HFFc6 (cell line): ENCODE measurements at regions not wholly inside any gene's neighbourhood (a gene's known extent, or its start where the extent isn't known, plus 50 kb on each side); places are given as distances from the start of the nearest gene placed in this dataset.

Experiments
- DNase-seq: peaks from one replicate; pipeline ENCODE4 v3.0.0-alpha.2; 2018
- H3K27ac Mint-ChIP-seq: 2 replicates; pipeline ENCODE4 v1.8.0; 2020; ENCODE audit warnings: mild to moderate bottlenecking, mixed read lengths
- H3K27me3 Mint-ChIP-seq: 2 replicates; pipeline ENCODE4 v1.8.0; 2021; ENCODE audit warnings: mild to moderate bottlenecking, moderate library complexity, mixed read lengths; ENCODE audit not compliant: insufficient read depth
- H3K36me3 Mint-ChIP-seq: 2 replicates; pipeline ENCODE4 v1.8.0; 2021; ENCODE audit warnings: low read depth, mixed read lengths
- H3K4me1 Mint-ChIP-seq: 2 replicates; pipeline ENCODE4 v1.8.0; 2020; ENCODE audit warnings: low read depth, mixed read lengths
- H3K4me3 Mint-ChIP-seq: 2 replicates; pipeline ENCODE4 v1.8.0; 2020; ENCODE audit warnings: mild to moderate bottlenecking, moderate library complexity, mixed read lengths
- H3K9me3 Mint-ChIP-seq: 2 replicates; pipeline ENCODE4 v1.8.0; 2020; ENCODE audit warnings: mild to moderate bottlenecking, mixed read lengths
- TF ChIP-seq, protein P1 (sequence below): fragments of 200-600 bp; sonication (generic); IDR thresholded peaks from 2 replicates; pipeline ENCODE4 v1.5.0; 2021; ENCODE audit warnings: antibody characterized with exemption, mild to moderate bottlenecking

DNA sequence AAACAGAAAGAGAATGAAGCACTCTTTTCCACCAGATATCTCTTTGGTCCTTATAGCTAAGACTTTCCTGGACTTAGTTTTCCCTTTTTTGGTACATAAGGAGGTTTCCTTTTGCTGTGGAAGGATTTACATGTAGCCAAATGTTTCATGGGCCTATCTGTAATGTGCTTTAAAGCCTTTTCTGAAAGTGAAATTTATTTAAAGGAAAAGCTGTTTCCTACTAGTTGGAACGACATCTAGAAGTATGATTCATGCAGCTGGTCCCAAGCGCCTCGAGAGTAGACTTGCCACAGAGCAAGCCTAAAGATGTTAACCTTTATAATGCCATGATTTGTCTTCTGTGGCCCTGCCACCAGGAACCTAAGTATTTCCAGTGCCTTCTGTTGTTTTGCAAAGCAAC, 390.3 kb downstream of the DLEU7 start:
- TF ChIP-seq, protein P1, sequence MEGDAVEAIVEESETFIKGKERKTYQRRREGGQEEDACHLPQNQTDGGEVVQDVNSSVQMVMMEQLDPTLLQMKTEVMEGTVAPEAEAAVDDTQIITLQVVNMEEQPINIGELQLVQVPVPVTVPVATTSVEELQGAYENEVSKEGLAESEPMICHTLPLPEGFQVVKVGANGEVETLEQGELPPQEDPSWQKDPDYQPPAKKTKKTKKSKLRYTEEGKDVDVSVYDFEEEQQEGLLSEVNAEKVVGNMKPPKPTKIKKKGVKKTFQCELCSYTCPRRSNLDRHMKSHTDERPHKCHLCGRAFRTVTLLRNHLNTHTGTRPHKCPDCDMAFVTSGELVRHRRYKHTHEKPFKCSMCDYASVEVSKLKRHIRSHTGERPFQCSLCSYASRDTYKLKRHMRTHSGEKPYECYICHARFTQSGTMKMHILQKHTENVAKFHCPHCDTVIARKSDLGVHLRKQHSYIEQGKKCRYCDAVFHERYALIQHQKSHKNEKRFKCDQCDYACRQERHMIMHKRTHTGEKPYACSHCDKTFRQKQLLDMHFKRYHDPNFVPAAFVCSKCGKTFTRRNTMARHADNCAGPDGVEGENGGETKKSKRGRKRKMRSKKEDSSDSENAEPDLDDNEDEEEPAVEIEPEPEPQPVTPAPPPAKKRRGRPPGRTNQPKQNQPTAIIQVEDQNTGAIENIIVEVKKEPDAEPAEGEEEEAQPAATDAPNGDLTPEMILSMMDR, result no peak
- no peak for DNase-seq

GRCh38 chr13:50456111-50456510, 387.4 kb downstream of the DLEU7 start:
- Mint-ChIP-seq H3K4me1 (no peaks in the 10 kb centered on the region), H3K4me3 (no peak overlapping the region)
- TF ChIP-seq, protein P1, result no peak

More for the DNA sequence above, 390.3 kb downstream of the DLEU7 start:
- Mint-ChIP-seq H3K4me3 (no peak overlapping the region), H3K4me1 (no peaks in the 10 kb centered on the region), H3K9me3 (no peaks in the 10 kb centered on the region), H3K36me3 (no peaks in the 10 kb centered on the region), H3K27ac (no peak overlapping the region), H3K27me3 (peaks cover 17% of the 10 kb centered on the region)

DNA sequence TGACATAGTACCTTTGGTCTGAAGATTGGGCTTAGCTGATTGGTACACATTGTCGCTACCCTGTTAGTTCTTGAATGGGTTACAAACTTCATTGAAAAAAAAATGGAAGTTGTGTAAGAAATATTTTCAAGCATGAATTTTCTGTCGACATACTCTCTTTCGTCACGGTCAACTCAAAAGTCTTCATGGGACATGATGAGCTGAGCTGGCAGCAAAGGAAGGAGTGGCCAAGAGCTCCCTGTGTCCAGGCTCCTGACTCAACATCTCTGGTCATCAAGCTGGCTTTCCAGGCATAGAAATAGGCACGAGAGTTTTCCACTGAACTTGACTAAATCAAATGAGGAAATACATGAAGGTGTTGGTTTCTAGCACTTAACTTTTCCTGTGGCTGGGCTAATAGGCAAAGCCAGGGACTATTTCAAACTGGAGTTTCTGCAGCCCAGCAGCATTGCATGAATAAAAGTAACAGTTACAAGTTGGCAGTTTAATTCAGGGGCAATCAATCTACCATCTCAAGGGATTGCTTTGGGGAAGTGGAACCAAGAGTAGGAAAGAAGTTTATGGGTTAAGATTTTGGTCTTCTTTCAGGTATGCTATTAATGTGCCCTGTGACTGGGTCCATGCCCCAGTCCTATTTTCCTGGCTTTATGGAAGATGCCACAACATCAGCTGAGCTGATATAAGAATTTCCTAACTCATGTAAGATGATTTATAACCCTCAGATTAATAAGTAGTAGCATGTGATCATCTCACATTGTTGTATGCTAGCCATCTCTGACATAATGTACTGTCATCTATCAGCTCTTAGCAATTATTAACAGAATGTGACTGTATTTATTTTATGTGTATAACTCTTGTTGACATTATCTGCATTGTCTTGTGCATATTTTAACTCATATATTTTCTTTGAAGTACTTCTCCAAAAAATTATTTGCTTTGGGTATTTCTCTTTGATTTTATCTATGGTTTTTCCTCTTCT, 385.8 kb downstream of the DLEU7 start:
- Mint-ChIP-seq H3K36me3 (no peaks in the 10 kb centered on the region), H3K9me3 (no peaks in the 10 kb centered on the region), H3K4me3 (no peak overlapping the region), H3K4me1 (no peaks in the 10 kb centered on the region), H3K27ac (no peak overlapping the region), H3K27me3 (peaks cover 9% of the 10 kb centered on the region)
- TF ChIP-seq, protein P1, result no peak
- DNase-seq, result no peak

More at GRCh38 chr13:50456111-50456510, 387.4 kb downstream of the DLEU7 start:
- Mint-ChIP-seq H3K9me3 (no peaks in the 10 kb centered on the region), H3K27me3 (peaks cover 11% of the 10 kb centered on the region), H3K36me3 (no peaks in the 10 kb centered on the region), H3K27ac (no peak overlapping the region)
- DNase-seq, result no peak

GRCh38 chr13:50459046-50459445, 384.4 kb downstream of the DLEU7 start:
- Mint-ChIP-seq H3K27ac (no peak overlapping the region), H3K27me3 (peaks cover 16% of the 10 kb centered on the region), H3K4me3 (no peak overlapping the region), H3K36me3 (no peaks in the 10 kb centered on the region), H3K9me3 (no peaks in the 10 kb centered on the region), H3K4me1 (no peaks in the 10 kb centered on the region)
- TF ChIP-seq, protein P1, result no peak
- no peak for DNase-seq

DNA sequence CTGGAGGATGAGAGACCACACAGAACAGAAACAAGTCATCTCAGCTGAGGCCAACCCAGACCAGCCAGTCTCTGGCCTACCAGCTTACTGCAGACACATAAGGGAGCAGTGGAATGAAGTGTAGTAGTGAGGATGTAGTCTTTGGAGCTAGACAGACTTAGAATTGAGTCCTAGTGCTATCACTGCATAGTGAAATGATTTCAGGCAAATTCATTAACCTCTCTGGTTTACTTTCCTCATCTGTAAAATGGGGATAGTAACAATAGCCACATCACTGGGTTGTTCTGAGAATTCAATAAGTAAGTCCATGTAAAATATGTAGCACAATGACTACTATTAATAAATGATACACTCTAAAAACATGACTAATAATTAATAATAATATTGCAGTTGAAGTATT, 383.8 kb downstream of the DLEU7 start:
- H3K27me3 Mint-ChIP-seq, result peaks cover 19% of the 10 kb centered on the region
- H3K4me1 Mint-ChIP-seq, result no peaks in the 10 kb centered on the region
- TF ChIP-seq, protein P1, result no peak
- DNase-seq, result no peak
- no peaks in the 10 kb centered on the region for H3K9me3 Mint-ChIP-seq
- no peaks in the 10 kb centered on the region for H3K36me3 Mint-ChIP-seq
- H3K4me3 Mint-ChIP-seq, result no peak overlapping the region
- H3K27ac Mint-ChIP-seq, result no peak overlapping the region
